Gastroesophageal sphincter (tissue), 2 donors: ENCODE measurements at regions not wholly inside any gene's neighbourhood (a gene's known extent, or its start where the extent isn't known, plus 50 kb on each side); places are given as distances from the start of the nearest gene placed in this dataset.

Experiments
- POLR2A ChIP-seq, 2 donors: fragments of 450-650 bp; IDR thresholded peaks; one replicate each; pipeline ENCODE4 v1.6.1; 2017; ENCODE audit warnings: antibody characterized with exemption in 2 of 2, mild to moderate bottlenecking in 2 of 2, moderate library complexity in 1 of 2
- POLR2AphosphoS5 ChIP-seq: sonication (generic); formaldehyde crosslinking; IDR thresholded peaks from one replicate; pipeline ENCODE4 v1.6.1; 2017; ENCODE audit warnings: antibody characterized with exemption

GRCh38 chr12:93996321-93996720, 152.1 kb upstream of the PLXNC1 start:
- TF ChIP-seq POLR2AphosphoS5 (no peak), POLR2A (IDR thresholded peaks at IDR 0.05) (no peak)
